ENCODE measurements at regions not wholly inside any gene's neighbourhood (a gene's known extent, or its start where the extent isn't known, plus 50 kb on each side); places are given as distances from the start of the nearest gene placed in this dataset.
"Not testable (repeated sequence)": the region's sequence is repeated elsewhere in the genome, so short reads cannot be mapped to it uniquely, and the experiment has no call there.

- ATAC-seq, result no peak
Observed at GRCh38 chr15:35282965-35283496, 197.9 kb upstream of the NANOGP8 start.

DNA sequence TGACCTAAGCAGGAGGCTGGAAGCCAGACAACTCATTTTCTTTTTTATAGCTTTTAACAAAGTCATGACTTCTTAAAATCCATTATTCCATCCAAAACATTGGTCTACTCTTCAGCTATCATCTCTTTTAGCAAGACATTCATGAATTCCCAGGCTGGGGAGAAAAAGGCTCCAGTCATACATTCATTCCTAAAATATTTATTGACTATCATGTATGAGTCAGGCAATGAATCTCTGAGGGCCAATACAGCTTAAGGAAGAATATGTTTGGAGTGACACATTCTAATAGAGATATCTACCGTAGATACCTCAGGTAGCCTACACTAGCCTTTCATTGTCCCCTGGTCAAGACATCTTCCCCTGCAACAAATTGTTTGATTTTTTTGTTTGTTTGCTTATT, 196.4 kb upstream of the NANOGP8 start:
- no peak for ATAC-seq

GRCh38 chr15:35279811-35280210, 194.7 kb upstream of the NANOGP8 start:
- no peak for ATAC-seq

- no peak for ATAC-seq
Observed at GRCh38 chr15:35271371-35272043, 186.4 kb upstream of the NANOGP8 start.

GRCh38 chr15:35260941-35261340, 175.8 kb upstream of the NANOGP8 start:
- ATAC-seq, result no peak

GRCh38 chr15:35260274-35260673, 175.2 kb upstream of the NANOGP8 start:
- not testable (repeated sequence) for ATAC-seq

- no peak for ATAC-seq
Observed at GRCh38 chr15:35256551-35256950, 171.5 kb upstream of the NANOGP8 start.

- no peak for ATAC-seq
Observed at GRCh38 chr15:35256141-35256540, 171.0 kb upstream of the NANOGP8 start.

GRCh38 chr15:35254908-35255307, 169.8 kb upstream of the NANOGP8 start:
- ATAC-seq, result not testable (repeated sequence)

DNA sequence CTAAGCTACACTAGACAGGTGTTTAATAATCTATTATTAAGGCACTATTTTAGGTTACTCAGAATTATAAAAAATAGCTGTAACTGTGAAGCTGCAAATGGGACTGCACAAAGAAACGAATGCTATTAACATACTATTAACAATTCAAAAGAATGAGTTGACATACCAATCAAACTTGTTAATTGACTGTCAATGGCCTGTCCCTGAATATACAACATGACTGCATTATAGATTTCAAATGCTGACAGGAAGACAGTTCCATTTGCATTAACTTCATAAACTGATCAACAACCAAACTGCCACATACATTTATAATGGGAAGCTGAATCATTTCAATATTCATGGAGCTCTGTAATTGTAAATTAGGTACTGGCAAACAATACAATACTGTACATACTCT, 169.0 kb upstream of the NANOGP8 start:
- no peak for ATAC-seq

DNA sequence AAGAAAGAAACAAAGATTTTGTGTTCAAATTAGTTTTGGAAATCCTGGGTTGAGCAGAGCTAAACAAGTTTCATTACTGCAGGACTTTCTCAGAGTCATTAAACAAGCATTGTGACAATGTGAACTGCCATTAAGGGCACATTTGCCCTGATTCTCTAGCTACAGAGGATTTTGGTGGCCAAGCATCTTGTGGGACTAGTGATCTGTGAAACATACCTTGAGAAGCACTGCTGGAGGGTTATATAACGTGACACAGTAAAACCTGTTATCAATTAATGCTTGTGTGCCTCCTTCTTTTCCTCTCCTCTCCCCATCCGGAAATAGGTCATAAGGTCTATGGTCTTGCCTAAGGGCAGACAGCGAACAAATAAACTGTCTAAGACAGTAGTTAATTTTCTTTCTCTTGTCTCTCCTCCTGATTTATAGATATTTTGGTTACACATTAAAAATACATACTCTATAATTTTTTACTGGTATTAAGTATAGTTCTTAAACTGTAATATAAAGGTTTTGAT, 167.3 kb upstream of the NANOGP8 start:
- ATAC-seq, result no peak

GRCh38 chr15:35247150-35247549, 162.1 kb upstream of the NANOGP8 start:
- no peak for ATAC-seq

DNA sequence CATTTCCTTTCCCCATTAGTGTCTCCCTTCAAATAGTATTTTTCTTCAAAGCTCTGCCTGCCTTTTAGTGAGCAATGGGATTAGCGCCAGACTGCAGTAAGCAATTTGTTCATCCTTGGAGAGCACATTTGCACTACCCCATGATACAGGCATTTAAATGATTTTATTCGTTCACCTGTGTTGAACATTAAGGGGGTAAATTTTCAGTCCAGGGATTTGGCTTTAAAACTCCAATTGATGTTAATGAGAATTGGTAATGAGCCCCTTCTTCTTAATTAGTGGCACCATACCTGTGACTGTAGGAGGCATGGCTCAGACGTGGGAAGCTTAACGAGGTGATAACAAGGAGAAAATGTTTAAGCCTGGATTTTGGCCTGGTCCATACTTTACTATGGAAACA, 161.4 kb upstream of the NANOGP8 start:
- no peak for ATAC-seq

DNA sequence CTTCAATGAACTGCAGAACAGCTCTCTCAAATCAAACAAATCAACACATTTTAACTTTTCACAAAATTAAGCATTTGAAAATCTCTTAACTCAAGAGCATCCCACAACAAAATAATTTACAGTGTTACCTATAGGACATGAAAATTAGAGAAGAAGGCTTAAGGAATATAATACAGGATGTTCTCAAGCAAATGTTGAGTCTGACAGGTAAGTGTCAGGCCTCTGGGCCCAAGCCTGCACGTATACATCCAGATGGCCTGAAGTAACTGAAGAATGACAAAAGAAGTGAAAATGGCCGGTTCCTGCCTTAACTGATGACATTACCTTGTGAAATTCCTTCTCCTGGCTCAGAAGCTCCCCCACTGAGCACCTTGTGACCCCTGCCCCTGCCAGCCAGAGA, 160.6 kb upstream of the NANOGP8 start:
- ATAC-seq, result not testable (repeated sequence)

DNA sequence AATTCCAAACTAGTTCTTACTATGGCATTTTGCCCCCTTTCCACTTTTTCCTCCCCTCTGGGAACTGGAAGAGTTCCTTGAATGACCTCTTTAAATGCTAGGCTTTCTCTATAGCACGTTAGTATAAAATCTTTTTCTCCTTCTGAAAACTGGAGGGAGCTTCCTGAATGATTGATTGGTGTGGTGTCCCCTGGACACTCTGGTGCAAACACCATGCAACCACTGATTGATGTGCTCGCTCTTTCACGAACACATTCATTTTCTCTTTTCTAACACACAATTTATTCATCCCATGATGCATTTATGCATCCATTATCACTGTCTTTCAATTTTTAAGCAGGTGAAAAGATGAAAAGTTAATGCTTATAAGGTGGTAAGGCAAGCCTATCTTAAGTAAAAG, 159.1 kb upstream of the NANOGP8 start:
- no peak for ATAC-seq

GRCh38 chr15:35243758-35244157, 158.7 kb upstream of the NANOGP8 start:
- ATAC-seq, result no peak

DNA sequence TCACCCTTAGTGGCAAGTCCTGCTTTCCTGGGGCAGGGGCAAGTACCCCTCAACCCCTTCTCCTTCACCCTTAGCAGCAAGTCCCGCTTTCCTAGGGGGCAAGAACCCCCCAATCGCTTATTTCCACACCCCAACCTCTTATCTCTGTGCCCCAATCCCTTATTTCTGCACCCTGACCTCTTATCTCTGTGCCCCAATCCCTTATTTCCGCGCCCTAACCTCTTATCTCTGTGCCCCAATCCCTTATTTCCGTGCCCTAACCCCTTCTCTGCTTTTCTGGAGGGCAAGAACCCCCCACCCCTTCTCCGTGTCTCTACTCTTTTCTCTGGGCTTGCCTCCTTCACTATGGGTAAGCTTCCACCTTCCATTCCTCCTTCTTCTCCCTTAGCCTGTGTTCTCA, 154.6 kb upstream of the NANOGP8 start:
- not testable (repeated sequence) for ATAC-seq

- not testable (repeated sequence) for ATAC-seq
Observed at GRCh38 chr15:35238448-35238847, 153.4 kb upstream of the NANOGP8 start.

DNA sequence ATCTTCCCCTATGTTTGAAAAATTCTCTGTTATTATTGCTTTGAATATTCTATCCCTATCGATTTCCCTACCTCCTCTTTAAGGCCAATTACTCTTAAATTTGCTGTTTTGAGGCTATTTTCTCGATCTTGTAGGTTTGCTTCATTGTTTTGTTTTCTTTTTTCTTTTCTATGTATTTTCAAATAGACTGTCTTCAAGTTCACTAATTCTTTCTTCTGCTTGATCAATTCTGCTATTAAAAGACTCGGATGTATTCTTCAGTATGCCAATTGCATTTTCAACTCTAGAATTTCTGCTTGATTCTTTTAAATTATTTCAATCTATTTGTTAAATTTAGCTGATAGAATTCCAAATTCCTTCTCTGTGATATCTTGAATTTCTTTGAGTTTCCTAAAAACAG, 144.0 kb upstream of the NANOGP8 start:
- no peak for ATAC-seq

DNA sequence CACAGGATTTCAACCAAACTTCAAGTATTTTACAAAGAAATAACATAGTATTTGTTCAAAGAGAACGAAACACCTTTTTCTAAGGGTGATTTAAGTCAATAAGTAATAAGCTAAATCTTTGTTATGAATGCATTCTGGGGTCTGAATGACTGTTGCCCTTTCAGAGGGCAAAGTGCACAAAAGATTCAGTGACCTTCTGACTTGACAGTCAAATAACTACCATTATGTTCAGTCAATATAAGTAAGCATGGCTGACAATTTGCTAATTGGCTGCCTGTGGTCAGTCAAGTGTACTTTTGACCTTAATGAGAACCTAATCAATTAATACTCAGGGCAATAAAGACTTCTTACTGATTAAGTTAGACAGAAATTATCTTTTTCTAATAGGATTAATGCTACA, 133.1 kb upstream of the NANOGP8 start:
- no peak for ATAC-seq

DNA sequence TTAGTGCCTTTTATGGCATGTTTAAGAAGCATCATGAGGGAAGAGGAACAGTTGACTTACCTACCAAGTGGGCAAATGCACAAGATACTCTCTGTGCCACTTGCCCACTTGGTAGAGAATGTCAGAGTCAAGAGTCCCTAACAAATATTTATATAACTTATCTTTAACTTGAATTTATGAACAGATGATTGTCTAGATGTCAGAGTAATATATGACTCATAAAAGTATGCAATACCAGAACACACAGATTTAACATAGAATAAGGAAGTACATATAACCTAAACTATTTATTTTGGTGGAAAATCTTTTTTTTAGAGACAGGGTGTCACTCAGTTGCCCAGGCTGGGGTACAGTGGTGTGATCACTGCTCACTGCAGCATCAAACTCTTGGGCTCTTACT, 130.0 kb upstream of the NANOGP8 start:
- ATAC-seq, result no peak

DNA sequence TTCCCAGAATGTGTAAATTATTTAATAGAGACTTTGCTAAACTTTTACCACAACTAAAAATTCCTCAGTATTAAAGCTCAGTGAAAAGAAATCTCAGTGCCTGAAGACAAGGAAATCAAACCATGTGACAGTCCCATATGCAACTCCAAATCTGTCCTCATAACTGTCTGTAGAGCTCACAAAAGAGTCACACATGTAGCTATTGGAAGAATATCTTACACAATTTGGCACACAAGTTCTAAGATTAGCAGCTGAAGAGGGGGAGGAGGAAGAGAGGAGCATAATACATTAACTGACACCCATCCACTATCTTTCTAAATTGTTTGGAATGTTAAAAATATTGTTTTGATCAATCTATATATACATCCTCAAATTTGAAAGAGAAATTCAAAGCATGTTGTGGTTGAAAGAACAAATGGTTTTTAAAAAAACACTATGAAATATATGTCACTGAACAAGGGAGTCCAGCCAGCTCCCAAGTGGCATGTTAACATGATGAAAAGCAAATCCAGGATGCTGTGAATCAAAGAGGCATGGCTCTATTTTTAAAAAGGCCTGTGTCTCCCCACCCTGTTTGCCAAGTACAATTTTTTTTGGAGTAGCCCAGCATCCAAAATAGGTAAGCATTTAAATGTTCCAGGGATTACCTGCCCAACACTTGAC, 126.3 kb upstream of the NANOGP8 start:
- no peak for ATAC-seq

- no peak for ATAC-seq
Observed at GRCh38 chr15:35210370-35210769, 125.3 kb upstream of the NANOGP8 start.

DNA sequence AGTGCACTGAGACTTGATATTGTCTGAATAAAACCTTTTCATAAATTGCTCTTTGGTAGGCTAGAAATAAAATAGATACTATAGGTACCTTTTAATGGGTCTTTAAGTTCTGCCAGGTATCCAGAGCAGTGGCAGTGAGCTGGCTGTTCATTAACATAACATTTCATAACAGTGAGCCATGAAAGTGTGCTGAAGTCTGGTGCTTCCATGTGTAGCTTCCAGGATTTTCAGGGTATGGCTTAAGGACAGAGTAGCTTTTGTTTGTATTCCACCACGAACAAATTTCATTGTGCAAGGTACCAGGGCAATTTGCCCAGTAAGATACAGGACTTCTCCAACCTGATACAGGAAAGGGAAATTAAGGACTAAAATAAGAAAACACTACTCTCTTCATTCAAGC, 124.7 kb upstream of the NANOGP8 start:
- no peak for ATAC-seq
